ENCODE measurements at regions not wholly inside any gene's neighbourhood (a gene's known extent, or its start where the extent isn't known, plus 50 kb on each side); places are given as distances from the start of the nearest gene placed in this dataset.
A peak's percentile ranks its signal among the peaks of the same experiment; 100 is the strongest.
"Not testable (repeated sequence)": the region's sequence is repeated elsewhere in the genome, so short reads cannot be mapped to it uniquely, and the experiment has no call there.

DNA sequence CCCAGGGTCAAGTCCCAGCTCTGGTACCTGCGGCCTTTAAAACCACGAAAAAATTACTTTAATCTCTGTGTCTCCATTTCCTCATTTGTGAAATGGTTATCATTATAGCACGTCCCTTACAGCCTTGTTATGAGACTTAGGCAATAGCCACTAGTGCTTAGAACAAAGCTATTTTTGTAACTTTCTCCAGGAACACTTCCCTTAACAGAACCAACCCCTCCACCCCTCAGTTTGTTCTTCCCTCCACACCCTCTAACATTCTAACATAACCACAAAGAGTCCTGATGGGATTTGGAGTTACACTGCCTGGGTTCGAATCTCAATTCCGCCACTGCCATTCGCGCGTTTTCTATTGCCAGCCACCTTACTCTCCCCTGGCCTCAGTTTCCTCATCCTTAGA lies 2777.4 kb upstream of the TPTE start:
- H3K36me3 ChIP-seq; H3K27me3 ChIP-seq; intact Hi-C loops (cut with DNase I); H3K4me3 ChIP-seq; H3K4me1 ChIP-seq; DNase-seq; H3K27ac ChIP-seq; H3K9me3 ChIP-seq: not testable (repeated sequence)
- no CpG with 5 or more reads among the region's 8 CpGs for WGBS, 4 donors
- peak in 3 of 4 donors; percentile 31 to 57 (median 49) for ATAC-seq

DNA sequence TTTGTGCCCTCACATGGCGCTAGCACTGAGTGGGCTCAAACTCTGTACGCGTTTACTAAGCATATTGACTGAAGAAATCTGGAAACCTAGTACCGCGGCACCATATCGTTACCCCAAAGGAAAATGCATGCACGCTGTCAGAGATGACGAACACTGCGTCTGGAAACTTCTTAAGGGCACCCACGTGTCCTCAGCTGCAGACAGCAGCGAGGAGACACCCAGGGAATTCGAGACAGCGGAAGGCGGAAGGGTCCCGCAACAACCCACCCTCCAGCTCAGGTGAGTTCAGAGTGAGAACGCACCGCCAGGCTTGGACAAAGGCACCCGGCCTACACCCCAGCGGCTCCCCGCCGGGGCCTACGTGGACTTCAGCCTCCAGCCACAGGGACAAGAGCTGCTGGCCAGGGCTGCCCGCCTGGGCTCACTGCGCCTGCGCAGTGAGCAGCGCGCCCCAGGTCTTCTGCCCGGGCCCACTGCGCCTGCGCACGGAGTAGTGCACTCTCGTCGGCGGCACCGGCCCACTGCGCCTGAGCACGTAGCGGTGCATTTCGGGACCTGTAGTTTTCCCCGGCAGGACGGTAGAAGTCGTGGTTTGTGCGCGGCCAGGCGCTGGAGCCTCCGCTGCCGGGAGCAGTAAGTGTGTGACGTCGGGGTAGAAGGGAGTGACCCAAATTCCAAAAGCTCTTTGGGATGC lies 2776.8 kb upstream of the TPTE start:
- H3K27ac ChIP-seq; DNase-seq; H3K27me3 ChIP-seq; H3K9me3 ChIP-seq; H3K4me3 ChIP-seq; intact Hi-C loops (cut with DNase I); H3K36me3 ChIP-seq; H3K4me1 ChIP-seq: not testable (repeated sequence)
- peak; percentile 99 for ATAC-seq
- no CpG with 5 or more reads among the region's 49 CpGs for WGBS, 4 donors

DNA sequence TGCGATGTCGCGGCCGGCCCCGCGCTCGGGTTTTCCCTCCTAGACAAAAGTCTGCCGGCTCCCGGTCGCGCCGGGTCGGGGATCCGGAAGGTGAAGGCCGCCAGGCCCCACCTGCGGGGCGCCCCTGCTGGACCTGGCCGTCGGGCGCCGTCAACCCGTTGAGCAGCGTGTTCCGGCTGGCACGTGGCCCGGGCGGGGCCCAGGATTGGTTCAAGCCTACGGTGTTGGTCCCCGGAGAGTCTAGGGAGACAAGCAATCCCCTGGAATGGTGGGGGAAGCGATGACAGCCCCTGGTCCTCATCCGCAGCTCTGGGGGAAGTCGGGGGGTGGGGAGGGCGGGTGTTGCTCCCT lies 2776.3 kb upstream of the TPTE start:
- WGBS, 4 donors, result no CpG with 5 or more reads among the region's 33 CpGs
- H3K9me3 ChIP-seq; H3K4me1 ChIP-seq; H3K36me3 ChIP-seq; H3K4me3 ChIP-seq; H3K27ac ChIP-seq; DNase-seq; H3K27me3 ChIP-seq; intact Hi-C loops (cut with DNase I): not testable (repeated sequence)
- peak; percentile 25 to 82 (median 76) for ATAC-seq

DNA sequence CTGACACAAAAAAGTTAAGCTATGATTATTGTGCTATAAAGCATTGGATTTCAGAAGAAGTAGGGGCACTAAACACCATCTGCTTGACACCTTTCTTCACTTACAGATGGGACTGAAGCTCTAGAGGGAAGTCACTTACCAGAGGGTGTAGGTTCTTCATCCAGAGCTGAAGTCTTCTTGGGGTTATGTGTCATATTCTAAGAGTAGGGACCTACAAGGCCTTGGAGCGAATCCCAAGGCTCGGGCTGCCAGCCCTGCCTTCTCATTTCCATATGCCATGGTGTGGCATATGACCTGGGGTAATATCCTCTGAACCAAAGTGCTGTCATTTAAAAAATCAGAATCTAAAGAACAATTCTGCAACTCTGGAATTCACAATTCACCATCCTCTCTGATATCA lies 2773.4 kb upstream of the TPTE start:
- intact Hi-C loops (cut with DNase I); H3K4me1 ChIP-seq; H3K4me3 ChIP-seq; ATAC-seq; H3K27ac ChIP-seq; H3K36me3 ChIP-seq; DNase-seq; H3K9me3 ChIP-seq; H3K27me3 ChIP-seq: not testable (repeated sequence)
- WGBS, 4 donors, result 87 to 100% (median 92%) methylated on average over 1 to 2 of the region's 2 CpGs; no CpG with 5 or more reads in 1 of the 4 donors

DNA sequence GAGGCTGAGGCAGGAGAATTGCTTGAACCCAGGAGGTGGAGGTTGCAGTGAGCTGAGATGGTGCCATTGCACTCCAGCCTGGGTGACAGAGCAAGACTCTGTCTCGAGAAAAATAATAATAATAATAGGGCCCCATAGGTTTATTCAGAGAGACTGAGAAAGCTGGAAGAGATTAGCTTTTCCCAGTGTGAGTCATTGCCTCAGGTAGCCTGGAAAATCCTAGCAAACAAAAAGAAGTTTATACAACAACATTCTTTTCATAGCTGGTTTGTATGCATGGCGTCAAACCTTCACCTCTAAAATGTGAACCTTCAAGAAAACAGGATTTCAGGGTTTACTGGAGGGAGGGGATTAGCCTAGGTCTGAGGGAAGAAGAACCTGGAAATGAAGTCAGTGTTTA lies 2768.8 kb upstream of the TPTE start:
- DNase-seq; intact Hi-C loops (cut with DNase I); H3K36me3 ChIP-seq; H3K4me3 ChIP-seq; H3K4me1 ChIP-seq; H3K27ac ChIP-seq; H3K27me3 ChIP-seq; ATAC-seq; H3K9me3 ChIP-seq: not testable (repeated sequence)
- no CpG with 5 or more reads among the region's 2 CpGs for WGBS, 4 donors

DNA sequence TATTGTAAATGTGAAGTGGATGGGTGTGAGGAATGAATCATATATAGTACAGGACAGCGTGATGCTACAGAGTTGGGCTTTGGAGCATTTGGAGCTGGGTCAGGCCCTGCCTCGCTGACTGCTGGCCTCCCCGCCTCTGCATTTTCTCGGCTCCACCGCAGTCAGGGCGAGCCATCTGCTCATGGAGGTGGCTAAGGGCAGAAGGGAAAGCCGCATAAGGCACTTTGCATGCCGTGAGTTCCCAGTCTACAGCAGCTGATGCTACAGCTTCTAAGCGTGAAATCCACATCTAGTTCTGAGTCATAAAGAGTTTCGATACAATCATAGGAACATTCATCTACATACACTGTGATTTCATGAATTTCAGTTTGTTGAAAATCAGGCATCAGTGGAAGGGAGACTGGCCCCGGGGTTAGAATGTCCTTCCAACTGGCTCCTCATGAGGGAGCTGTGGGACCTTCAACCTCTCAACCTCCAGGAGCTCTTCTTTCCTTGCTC lies 2768.0 kb upstream of the TPTE start:
- H3K27ac ChIP-seq; H3K4me1 ChIP-seq; ATAC-seq; intact Hi-C loops (cut with DNase I); H3K36me3 ChIP-seq; H3K9me3 ChIP-seq; DNase-seq; H3K27me3 ChIP-seq; H3K4me3 ChIP-seq: not testable (repeated sequence)
- 83 to 88% (median 85%) methylated on average over 6 of the region's 11 CpGs; no CpG with 5 or more reads in 1 of the 4 donors for WGBS, 4 donors

DNA sequence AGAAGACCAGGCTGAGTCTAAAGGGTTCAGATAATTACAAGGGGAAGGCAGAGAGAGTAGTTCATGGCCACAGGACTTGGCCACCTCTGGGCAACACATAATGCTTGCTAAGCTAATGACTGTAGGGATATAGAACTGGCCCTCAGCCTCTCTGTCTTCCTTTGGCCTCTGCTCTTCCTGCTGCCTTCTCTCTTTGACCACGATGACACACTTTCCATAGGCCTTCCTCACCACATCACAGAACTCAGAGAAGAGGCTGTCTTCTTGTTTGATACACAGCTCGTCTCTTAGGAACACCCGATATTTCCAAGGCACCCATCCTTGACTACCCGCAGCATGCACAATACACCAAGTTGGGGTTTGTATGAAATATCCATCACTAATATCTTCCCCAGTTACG lies 2751.4 kb upstream of the TPTE start:
- not testable (repeated sequence) for ATAC-seq

DNA sequence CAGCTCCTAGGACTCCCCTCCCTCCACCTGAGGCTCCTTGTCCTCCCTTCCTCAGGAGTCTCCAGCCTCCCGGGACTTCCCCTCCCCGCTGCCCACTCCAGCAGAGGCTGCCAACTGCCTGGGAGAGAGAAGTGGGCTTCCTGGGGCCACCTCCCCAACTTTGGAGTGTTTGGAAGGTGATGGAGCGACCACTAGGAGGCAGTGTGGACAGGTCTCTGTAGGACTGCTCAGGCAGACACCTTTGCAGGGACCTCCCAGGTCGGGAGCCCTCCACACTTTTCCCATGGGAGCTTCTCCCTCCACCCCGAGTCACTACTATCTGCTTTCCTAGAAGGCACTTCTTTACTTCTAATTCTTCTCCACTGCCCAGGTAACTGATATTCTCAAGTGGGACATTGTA lies 2747.2 kb upstream of the TPTE start:
- H3K27me3 ChIP-seq; H3K9me3 ChIP-seq; H3K4me1 ChIP-seq; H3K27ac ChIP-seq; DNase-seq; ATAC-seq; H3K36me3 ChIP-seq; H3K4me3 ChIP-seq; intact Hi-C loops (cut with DNase I): not testable (repeated sequence)
- WGBS, 4 donors, result no CpG with 5 or more reads among the region's 5 CpGs

More for the DNA sequence above, 2751.4 kb upstream of the TPTE start:
- H3K9me3 ChIP-seq; H3K4me3 ChIP-seq; H3K27me3 ChIP-seq; H3K4me1 ChIP-seq; H3K36me3 ChIP-seq; H3K27ac ChIP-seq; intact Hi-C loops (cut with DNase I); DNase-seq: not testable (repeated sequence)
- no CpG with 5 or more reads among the region's 5 CpGs for WGBS, 4 donors

DNA sequence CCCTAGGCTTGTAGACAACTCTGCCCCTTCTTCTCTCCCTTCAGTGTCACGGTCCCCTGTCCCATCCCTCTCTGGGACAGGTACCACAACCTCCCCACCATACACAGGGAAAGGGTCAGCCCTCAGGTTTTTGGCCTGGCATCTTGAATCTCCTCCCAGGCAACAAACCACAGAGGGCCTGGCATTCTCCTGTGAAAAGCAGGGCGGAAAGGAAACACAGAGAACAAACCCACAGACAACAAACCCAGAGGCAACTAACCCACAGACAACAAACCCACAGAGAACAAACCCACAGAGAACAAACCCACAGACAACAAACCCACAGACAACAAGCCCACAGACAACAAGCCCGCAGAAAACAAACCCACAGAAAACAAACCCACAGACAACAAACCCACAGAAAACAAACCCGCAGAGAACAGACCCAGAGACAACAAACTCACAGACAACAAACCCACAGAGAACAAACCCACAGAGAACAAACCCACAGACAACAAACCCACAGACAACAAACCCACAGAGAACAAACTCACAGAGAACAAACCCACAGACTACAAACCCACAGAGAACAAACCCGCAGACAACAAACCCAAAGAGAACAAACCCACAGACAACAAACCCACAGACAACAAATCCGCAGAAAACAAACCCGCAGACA lies 2745.9 kb upstream of the TPTE start:
- DNase-seq, result peak in 1 of 5 donors; percentile 0
- intact Hi-C loops (cut with DNase I), result not testable (repeated sequence)

DNA sequence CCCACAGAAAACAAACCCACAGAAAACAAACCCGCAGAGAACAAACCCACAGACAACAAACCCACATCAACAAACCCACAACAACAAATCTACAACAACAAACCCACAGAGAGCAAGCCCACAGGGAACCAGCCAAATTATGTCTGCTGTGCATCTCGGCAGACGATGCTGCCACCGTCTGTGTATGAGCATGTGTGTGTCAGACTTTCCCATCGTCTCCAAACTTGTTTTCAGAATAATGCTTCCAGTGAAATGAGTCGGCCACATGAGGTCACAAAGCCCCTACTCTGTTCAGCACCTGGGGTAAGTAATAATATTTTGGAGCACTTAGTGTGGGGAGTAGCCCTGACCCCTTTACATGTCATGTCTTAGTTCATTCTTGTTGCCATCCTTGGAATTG lies 2745.3 kb upstream of the TPTE start:
- DNase-seq; intact Hi-C loops (cut with DNase I): not testable (repeated sequence)

More for the DNA sequence above, 2745.9 kb upstream of the TPTE start:
- not testable (repeated sequence) for H3K9me3 ChIP-seq, H3K36me3 ChIP-seq, H3K4me3 ChIP-seq, H3K4me1 ChIP-seq, ATAC-seq, H3K27me3 ChIP-seq, H3K27ac ChIP-seq
- WGBS, 4 donors, result 85 to 97% (median 88%) methylated on average over 6 of the region's 7 CpGs

DNA sequence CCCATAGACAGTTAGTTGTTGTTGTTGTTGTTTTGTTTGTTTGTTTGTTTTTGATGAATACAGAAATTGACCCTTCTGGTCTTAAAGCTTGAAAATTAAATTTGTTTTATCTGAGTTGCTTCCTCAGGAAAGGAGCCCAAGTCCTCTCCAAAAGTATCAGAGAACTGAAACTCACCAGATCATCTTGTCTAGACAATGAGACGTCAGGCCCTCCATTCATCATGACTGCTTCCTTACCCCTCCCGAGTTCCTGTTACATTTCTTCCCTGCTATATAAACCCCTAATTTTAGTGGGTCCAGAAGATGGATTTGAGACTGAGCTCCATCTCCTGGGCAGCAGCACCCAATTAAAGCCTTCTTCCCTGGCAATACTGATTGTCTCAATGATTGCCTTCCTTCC lies 2744.8 kb upstream of the TPTE start:
- H3K36me3 ChIP-seq; ATAC-seq; H3K4me3 ChIP-seq; DNase-seq; intact Hi-C loops (cut with DNase I); H3K9me3 ChIP-seq; H3K4me1 ChIP-seq; H3K27me3 ChIP-seq; H3K27ac ChIP-seq: not testable (repeated sequence)
- whole genome bisulfite sequencing, 4 donors, result no CpG with 5 or more reads among the region's 2 CpGs

More for the DNA sequence above, 2745.3 kb upstream of the TPTE start:
- not testable (repeated sequence) for H3K36me3 ChIP-seq, H3K27me3 ChIP-seq, H3K4me3 ChIP-seq, H3K27ac ChIP-seq, ATAC-seq, H3K9me3 ChIP-seq, H3K4me1 ChIP-seq
- 64 to 100% (median 81%) methylated on average over 1 of the region's 6 CpGs for WGBS, 4 donors
